HCT116 (cell line): ENCODE measurements at regions not wholly inside any gene's neighbourhood (a gene's known extent, or its start where the extent isn't known, plus 50 kb on each side); places are given as distances from the start of the nearest gene placed in this dataset.

Source experiments
- ATF3 ChIP-seq: IDR thresholded peaks from 2 replicates; pipeline ENCODE4 v1.6.1; 2012
- CTCF ChIP-seq, 3 experiments: fragments of 200-600 bp in 1 of 3; sonication (generic) in 1 of 3; IDR thresholded peaks in 2 of 3; conservative IDR thresholded peaks in 1 of 3; 2 replicates each; pipeline ENCODE4 v1.5.1; 2012 to 2017; ENCODE audit warnings: low read depth in 2 of 3, low read length in 2 of 3, antibody characterized with exemption in 1 of 3, borderline replicate concordance in 1 of 3, control low read depth in 1 of 3, mild to moderate bottlenecking in 1 of 3, mixed read lengths in 1 of 3, mixed run types in 1 of 3, moderate library complexity in 1 of 3; ENCODE audit not compliant: insufficient read depth in 1 of 3
- ELF1 ChIP-seq: IDR thresholded peaks from 2 replicates; pipeline ENCODE4 v1.6.1; 2012; ENCODE audit warnings: low read depth, borderline replicate concordance
- EZH2 ChIP-seq: fragments of 200-600 bp; sonication (generic); IDR thresholded peaks from 2 replicates; pipeline ENCODE4 v1.6.1; 2017; ENCODE audit warnings: antibody characterized with exemption, mixed run types
- EZH2phosphoT487 ChIP-seq: fragments of 200-600 bp; IDR thresholded peaks from 2 replicates; pipeline ENCODE4 v1.6.1; 2018; ENCODE audit warnings: antibody characterized with exemption, borderline replicate concordance
- JUND ChIP-seq: IDR thresholded peaks from 2 replicates; pipeline ENCODE4 v1.6.1; 2012
- POLR2A ChIP-seq: IDR thresholded peaks from 2 replicates; pipeline ENCODE4 v1.7.0; 2011; ENCODE audit warnings: borderline replicate concordance; ENCODE audit not compliant: insufficient read depth, insufficient read length; ENCODE audit errors: extremely low read depth
- REST ChIP-seq: IDR thresholded peaks from 2 replicates; pipeline ENCODE4 v1.6.1; 2012; ENCODE audit warnings: low read depth
- SIN3A ChIP-seq: IDR thresholded peaks from 2 replicates; pipeline ENCODE4 v1.6.1; 2012; ENCODE audit warnings: low read depth
- SRF ChIP-seq: IDR thresholded peaks from 2 replicates; pipeline ENCODE4 v1.6.1; 2012; ENCODE audit warnings: low read depth
- YY1 ChIP-seq: IDR thresholded peaks from 2 replicates; pipeline ENCODE4 v1.6.1; 2011; ENCODE audit warnings: low read length, low read depth, moderate library complexity, mild to moderate bottlenecking; ENCODE audit not compliant: insufficient replicate concordance; ENCODE audit errors: extremely low read depth
- TF ChIP-seq, protein P1 (sequence below): IDR thresholded peaks from 2 replicates; pipeline ENCODE4 v1.6.1; 2011; ENCODE audit warnings: mild to moderate bottlenecking, low read length, moderate library complexity; ENCODE audit not compliant: insufficient replicate concordance; ENCODE audit errors: extremely low read depth

DNA sequence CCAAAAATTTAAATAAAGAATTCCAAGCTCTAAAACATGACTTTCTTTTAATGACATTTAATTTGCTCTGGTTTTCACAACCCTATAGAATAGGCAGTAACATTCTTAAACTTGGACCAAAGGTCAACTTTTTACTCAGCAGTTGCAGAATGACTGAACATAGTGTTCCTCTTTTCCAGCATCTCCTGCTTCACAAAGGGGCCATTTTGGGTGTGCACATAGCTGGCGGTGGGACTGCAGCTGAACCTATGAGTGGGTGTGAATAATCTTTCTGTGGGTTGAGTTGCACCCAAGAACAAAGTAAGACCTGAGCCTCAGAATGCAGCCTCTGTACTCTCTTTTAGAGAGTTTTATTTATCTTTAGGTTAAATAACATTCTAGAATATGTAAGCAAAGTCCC, 96.9 kb upstream of the HAPLN1 start:
- TF ChIP-seq CTCF (IDR thresholded peaks at IDR 0.05 in 2 of 3, conservative IDR thresholded peaks at IDR 0.05 in 1 of 3; ENCODE audit: borderline replicate concordance in 1 of 3, insufficient read depth in 1 of 3, low read depth in 2 of 3, low read length in 2 of 3) (no peak), POLR2A (no peak), SRF (no peak), YY1 (no peak), REST (no peak), JUND (no peak), EZH2 (no peak), EZH2phosphoT487 (no peak), SIN3A (no peak), ELF1 (no peak), ATF3 (no peak)
- TF ChIP-seq, protein P1, sequence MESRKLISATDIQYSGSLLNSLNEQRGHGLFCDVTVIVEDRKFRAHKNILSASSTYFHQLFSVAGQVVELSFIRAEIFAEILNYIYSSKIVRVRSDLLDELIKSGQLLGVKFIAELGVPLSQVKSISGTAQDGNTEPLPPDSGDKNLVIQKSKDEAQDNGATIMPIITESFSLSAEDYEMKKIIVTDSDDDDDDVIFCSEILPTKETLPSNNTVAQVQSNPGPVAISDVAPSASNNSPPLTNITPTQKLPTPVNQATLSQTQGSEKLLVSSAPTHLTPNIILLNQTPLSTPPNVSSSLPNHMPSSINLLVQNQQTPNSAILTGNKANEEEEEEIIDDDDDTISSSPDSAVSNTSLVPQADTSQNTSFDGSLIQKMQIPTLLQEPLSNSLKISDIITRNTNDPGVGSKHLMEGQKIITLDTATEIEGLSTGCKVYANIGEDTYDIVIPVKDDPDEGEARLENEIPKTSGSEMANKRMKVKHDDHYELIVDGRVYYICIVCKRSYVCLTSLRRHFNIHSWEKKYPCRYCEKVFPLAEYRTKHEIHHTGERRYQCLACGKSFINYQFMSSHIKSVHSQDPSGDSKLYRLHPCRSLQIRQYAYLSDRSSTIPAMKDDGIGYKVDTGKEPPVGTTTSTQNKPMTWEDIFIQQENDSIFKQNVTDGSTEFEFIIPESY: no peak
